Colonic mucosa (tissue), 4 donors: ENCODE measurements at regions not wholly inside any gene's neighbourhood (a gene's known extent, or its start where the extent isn't known, plus 50 kb on each side); places are given as distances from the start of the nearest gene placed in this dataset.

Source experiments
- DNase-seq: peaks from one replicate; pipeline ENCODE4 v3.0.0-alpha.2; 2020
- H3K27ac ChIP-seq: fragments of 200-600 bp; one replicate; pipeline ENCODE4 v1.8.0; 2021
- H3K27me3 ChIP-seq: fragments of 200-600 bp; one replicate; pipeline ENCODE4 v1.8.0; 2021
- H3K36me3 ChIP-seq: fragments of 200-600 bp; one replicate; pipeline ENCODE4 v1.8.0; 2021
- H3K4me1 ChIP-seq: fragments of 200-600 bp; one replicate; pipeline ENCODE4 v1.8.0; 2021; ENCODE audit warnings: mild to moderate bottlenecking
- H3K4me3 ChIP-seq: fragments of 200-600 bp; one replicate; pipeline ENCODE4 v1.8.0; 2021
- H3K9ac ChIP-seq, 2 donors: one replicate each; pipeline ENCODE4 v1.7.0; 2013; ENCODE audit warnings: control low read depth in 2 of 2, low read depth in 2 of 2, low read length in 2 of 2
- H3K9me3 ChIP-seq: fragments of 200-600 bp; one replicate; pipeline ENCODE4 v1.8.0; 2021
- CTCF ChIP-seq: fragments of 200-600 bp; IDR thresholded peaks from one replicate; pipeline ENCODE4 v1.8.0; 2022; ENCODE audit warnings: antibody characterized with exemption, mild to moderate bottlenecking
- intact Hi-C: fragments of 100-400 bp; cut with DNase I; formaldehyde crosslinking; loops from one replicate; pipeline ENCODE4 v1.14.1; 2022
- donor health status: healthy.
- donor health status: DM: no; HTN: no; CAD: no.
- donor health status: DM: no; HTN: no; CAD: no.

- DNase-seq, result no peak
- no peaks in the 10 kb centered on the region for H3K4me1 ChIP-seq
- H3K4me3 ChIP-seq, result no peak overlapping the region
- H3K9me3 ChIP-seq, result no peaks in the 10 kb centered on the region
- no peak for TF ChIP-seq CTCF
- H3K27me3 ChIP-seq, result no peaks in the 10 kb centered on the region
- no peak overlapping the region for H3K9ac ChIP-seq
- H3K27ac ChIP-seq, result no peak overlapping the region
- intact Hi-C loops, result no loop called here
- H3K36me3 ChIP-seq, result no peaks in the 10 kb centered on the region
Observed at GRCh38 chr17:77535892-77536291, 395.1 kb downstream of the SEC14L1 start.

DNA sequence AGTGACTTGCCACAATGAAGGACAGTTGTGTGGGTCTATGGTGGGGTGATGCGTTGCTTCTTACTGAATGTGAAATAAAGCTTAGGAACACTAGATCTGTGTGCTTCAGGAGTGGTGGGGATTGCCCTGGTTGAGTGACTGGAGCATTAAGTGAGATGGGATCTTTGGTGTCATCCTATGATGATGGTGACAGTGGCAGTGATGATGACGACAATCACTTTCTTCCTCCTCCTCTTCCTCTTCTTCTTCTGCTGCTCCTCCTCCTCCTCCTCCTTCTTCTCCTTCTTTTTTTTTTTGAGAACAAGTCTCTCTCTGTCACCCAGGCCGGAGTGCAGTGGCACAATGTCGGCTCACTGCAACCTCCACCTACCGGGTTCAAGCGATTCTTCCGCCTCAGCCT lies 396.8 kb downstream of the SEC14L1 start:
- Histone ChIP-seq H3K9ac (no peak overlapping the region), H3K4me3 (no peak overlapping the region), H3K4me1 (peaks cover 2% of the 10 kb centered on the region), H3K36me3 (no peaks in the 10 kb centered on the region), H3K9me3 (no peaks in the 10 kb centered on the region), H3K27ac (no peak overlapping the region), H3K27me3 (no peaks in the 10 kb centered on the region)
- TF ChIP-seq CTCF, result no peak
- intact Hi-C loops, result no loop called here
- no peak for DNase-seq

DNA sequence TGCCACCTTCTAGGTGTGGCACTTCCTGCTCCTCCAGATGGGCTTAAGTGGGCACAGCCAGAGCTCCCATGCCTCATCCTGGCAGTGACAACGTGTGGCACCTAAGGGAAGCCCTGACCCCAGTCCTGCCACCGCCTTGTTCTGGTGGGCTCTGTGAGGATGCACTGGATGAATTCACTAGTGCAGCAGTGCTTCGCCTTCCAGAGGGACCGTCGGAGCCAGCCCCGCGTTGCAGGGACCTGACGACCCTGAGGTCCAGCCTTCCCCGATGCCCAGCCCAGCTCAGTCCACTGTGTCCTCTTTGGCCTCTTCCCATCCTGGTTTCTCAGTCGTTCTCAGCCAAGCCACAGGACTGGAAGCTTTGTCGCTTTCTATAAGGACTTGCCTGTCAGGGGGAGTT lies 399.8 kb downstream of the SEC14L1 start:
- no peak overlapping the region for H3K9ac ChIP-seq
- no peaks in the 10 kb centered on the region for H3K36me3 ChIP-seq
- no peak overlapping the region for H3K27ac ChIP-seq
- peaks cover 9% of the 10 kb centered on the region for H3K4me1 ChIP-seq
- no peaks in the 10 kb centered on the region for H3K27me3 ChIP-seq
- DNase-seq, result no peak
- H3K9me3 ChIP-seq, result no peaks in the 10 kb centered on the region
- intact Hi-C loops, result no loop called here
- no peak for TF ChIP-seq CTCF
- H3K4me3 ChIP-seq, result no peak overlapping the region

- intact Hi-C loops, result no loop called here
- H3K9ac ChIP-seq, result no peak overlapping the region
- no peak for DNase-seq
- H3K36me3 ChIP-seq, result no peaks in the 10 kb centered on the region
- TF ChIP-seq CTCF, result no peak
- H3K27me3 ChIP-seq, result no peaks in the 10 kb centered on the region
- H3K4me3 ChIP-seq, result no peak overlapping the region
- no peak overlapping the region for H3K27ac ChIP-seq
- H3K4me1 ChIP-seq, result peaks cover 9% of the 10 kb centered on the region
- H3K9me3 ChIP-seq, result no peaks in the 10 kb centered on the region
Observed at GRCh38 chr17:77540975-77541374, 400.2 kb downstream of the SEC14L1 start.

DNA sequence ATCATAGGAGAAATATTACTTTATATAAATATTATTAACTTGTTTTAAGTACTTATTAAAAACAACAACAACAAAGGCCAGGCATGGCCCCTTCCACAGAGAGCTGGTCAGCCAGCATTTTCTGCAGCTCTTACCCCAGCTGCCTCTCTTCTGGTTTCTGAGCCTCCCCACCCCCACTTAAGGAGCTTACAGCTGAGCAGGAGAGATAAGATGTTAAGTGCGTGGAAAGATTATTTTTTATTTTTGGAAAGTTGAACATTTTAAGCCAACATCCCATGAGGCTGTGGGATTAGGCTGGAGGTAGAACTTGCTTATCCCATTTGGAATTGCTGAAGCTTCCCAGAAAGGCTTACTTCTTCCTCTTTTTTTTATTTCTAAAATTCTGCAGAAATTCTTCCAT lies 401.2 kb downstream of the SEC14L1 start:
- Histone ChIP-seq H3K9me3 (no peaks in the 10 kb centered on the region), H3K36me3 (no peaks in the 10 kb centered on the region), H3K9ac (no peak overlapping the region), H3K4me3 (no peak overlapping the region), H3K27me3 (no peaks in the 10 kb centered on the region), H3K27ac (no peak overlapping the region), H3K4me1 (peaks cover 9% of the 10 kb centered on the region)
- intact Hi-C loops, result no loop called here
- DNase-seq, result no peak
- TF ChIP-seq CTCF, result no peak
